Natural killer cell (primary cell): ENCODE measurements at regions not wholly inside any gene's neighbourhood (a gene's known extent, or its start where the extent isn't known, plus 50 kb on each side); places are given as distances from the start of the nearest gene placed in this dataset.
"Not testable (repeated sequence)": the region's sequence is repeated elsewhere in the genome, so short reads cannot be mapped to it uniquely, and the experiment has no call there.

Experiments
- ATAC-seq, 3 donors: fragments of 150-1000 bp in 2 of 3; fragments of 200-7000 bp in 1 of 3; cut with Tn5 transposase; 1 replicate in 1 of 3; 2 replicates in 2 of 3; pipeline ENCODE4 v1.10.0; 2021; ENCODE audit warnings: mild to moderate bottlenecking in 2 of 3, moderate library complexity in 2 of 3
- DNase-seq, 2 donors: peaks; one replicate each; pipeline versions ENCODE4 v3.0.0 to v3.0.0-alpha.2; 2013 to 2021; ENCODE audit warnings: mixed read lengths in 1 of 2
- H3K27ac ChIP-seq: one replicate; pipeline ENCODE4 v1.5.1; 2013; ENCODE audit warnings: mild to moderate bottlenecking, low read length
- H3K27me3 ChIP-seq: one replicate; pipeline ENCODE4 v1.6.1; 2013; ENCODE audit warnings: low read length; ENCODE audit not compliant: control insufficient read depth, insufficient read depth
- H3K36me3 ChIP-seq: one replicate; pipeline ENCODE4 v1.6.1; 2013; ENCODE audit warnings: low read length; ENCODE audit not compliant: control insufficient read depth, insufficient read depth
- H3K4me1 ChIP-seq: one replicate; pipeline ENCODE4 v1.6.1; 2013; ENCODE audit warnings: low read length; ENCODE audit not compliant: control insufficient read depth, insufficient read depth
- H3K4me3 ChIP-seq: one replicate; pipeline ENCODE4 v1.5.1; 2013; ENCODE audit warnings: low read length
- H3K9me3 ChIP-seq: one replicate; pipeline ENCODE4 v1.6.1; 2013; ENCODE audit warnings: low read length; ENCODE audit not compliant: control insufficient read depth, insufficient read depth
- H3K27ac Mint-ChIP-seq, 2 donors: one replicate each; pipeline ENCODE4 v1.8.0; 2022; ENCODE audit warnings: mild to moderate bottlenecking in 2 of 2, mixed read lengths in 2 of 2, moderate library complexity in 1 of 2
- H3K27me3 Mint-ChIP-seq, 2 donors: one replicate each; pipeline ENCODE4 v1.8.0; 2022; ENCODE audit warnings: low read depth in 2 of 2, mixed read lengths in 2 of 2
- H3K36me3 Mint-ChIP-seq: one replicate; pipeline ENCODE4 v1.8.0; 2022; ENCODE audit warnings: mixed read lengths
- H3K4me1 Mint-ChIP-seq, 2 donors: one replicate each; pipeline ENCODE4 v1.8.0; 2022; ENCODE audit warnings: mixed read lengths in 2 of 2
- H3K4me3 Mint-ChIP-seq: one replicate; pipeline ENCODE4 v1.8.0; 2022; ENCODE audit warnings: mild to moderate bottlenecking, moderate library complexity, mixed read lengths
- H3K9me3 Mint-ChIP-seq, 2 donors: one replicate each; pipeline ENCODE4 v1.8.0; 2022; ENCODE audit warnings: mixed read lengths in 2 of 2
- WGBS: methylation state at CpG from one replicate; pipeline ENCODE4 v1.1.7; 2013; ENCODE audit warnings: missing lambda C conversion rate; ENCODE audit not compliant: insufficient coverage; 5-methylcytosine and 5-hydroxymethylcytosine counted together
- intact Hi-C: fragments of 100-400 bp; cut with micrococcal nuclease; formaldehyde crosslinking; loops from one replicate; pipeline ENCODE4 v1.14.2; 2022
- TF ChIP-seq, protein P1 (sequence below): fragments of 200-600 bp; IDR thresholded peaks from one replicate; pipeline ENCODE4 v1.8.0; 2022; ENCODE audit warnings: antibody characterized with exemption

DNA sequence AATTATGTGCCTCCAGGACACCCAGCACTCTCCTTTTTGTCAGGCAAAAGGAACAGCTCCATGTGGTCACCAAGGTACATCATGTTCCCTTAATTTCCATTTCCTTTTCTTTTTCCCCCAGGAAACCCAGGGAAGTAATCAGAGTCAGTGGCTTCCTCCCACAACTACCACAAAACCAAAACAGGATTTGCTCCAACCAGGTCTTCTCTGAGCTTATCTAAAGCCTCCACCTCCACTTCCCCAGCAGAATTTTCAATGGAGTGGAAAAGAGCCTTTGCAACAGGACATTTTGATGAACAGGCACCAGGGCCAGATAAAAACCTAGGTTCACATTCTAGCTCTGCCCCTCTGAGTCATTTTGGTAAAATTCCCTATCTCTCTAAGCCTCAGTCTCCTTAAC is 154.3 kb downstream of the NR2F2 start:
- Histone ChIP-seq H3K4me3 (no peak overlapping the region), H3K9me3 (no peaks in the 10 kb centered on the region), H3K27ac (no peak overlapping the region), H3K36me3 (no peaks in the 10 kb centered on the region), H3K27me3 (no peaks in the 10 kb centered on the region), H3K4me1 (no peaks in the 10 kb centered on the region)
- Mint-ChIP-seq H3K27ac (no peak overlapping the region), H3K9me3 (no peaks in the 10 kb centered on the region), H3K4me1 (no peaks in the 10 kb centered on the region), H3K36me3 (no peaks in the 10 kb centered on the region), H3K27me3 (peaks cover 7 to 29% of the 10 kb centered on the region in 2 donors), H3K4me3 (no peak overlapping the region)
- intact Hi-C loops = no loop called here
- DNase-seq (no peak), ATAC-seq (no peak)
- TF ChIP-seq, protein P1, sequence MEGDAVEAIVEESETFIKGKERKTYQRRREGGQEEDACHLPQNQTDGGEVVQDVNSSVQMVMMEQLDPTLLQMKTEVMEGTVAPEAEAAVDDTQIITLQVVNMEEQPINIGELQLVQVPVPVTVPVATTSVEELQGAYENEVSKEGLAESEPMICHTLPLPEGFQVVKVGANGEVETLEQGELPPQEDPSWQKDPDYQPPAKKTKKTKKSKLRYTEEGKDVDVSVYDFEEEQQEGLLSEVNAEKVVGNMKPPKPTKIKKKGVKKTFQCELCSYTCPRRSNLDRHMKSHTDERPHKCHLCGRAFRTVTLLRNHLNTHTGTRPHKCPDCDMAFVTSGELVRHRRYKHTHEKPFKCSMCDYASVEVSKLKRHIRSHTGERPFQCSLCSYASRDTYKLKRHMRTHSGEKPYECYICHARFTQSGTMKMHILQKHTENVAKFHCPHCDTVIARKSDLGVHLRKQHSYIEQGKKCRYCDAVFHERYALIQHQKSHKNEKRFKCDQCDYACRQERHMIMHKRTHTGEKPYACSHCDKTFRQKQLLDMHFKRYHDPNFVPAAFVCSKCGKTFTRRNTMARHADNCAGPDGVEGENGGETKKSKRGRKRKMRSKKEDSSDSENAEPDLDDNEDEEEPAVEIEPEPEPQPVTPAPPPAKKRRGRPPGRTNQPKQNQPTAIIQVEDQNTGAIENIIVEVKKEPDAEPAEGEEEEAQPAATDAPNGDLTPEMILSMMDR = no peak

DNA sequence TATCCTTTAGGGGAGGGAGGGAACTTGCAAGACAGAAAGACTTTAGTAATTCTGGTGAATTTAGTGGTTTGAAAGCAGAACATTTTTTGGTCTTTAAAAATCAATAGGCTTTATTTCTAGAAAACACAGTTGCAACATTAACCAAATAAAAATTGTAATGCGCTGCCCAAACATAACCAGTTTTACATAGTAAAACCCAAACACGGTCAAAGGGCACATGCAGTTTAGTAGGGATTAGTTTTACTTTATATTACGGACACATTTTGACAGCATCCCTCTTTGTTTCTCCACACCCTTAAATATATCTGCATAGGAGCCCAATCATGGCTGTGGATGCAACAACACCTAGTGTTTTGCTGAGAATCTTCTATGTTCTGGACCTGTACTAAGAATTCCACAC is 156.7 kb downstream of the NR2F2 start:
- intact Hi-C loops = no loop called here
- no peak for DNase-seq
- TF ChIP-seq, protein P1 = no peak

DNA sequence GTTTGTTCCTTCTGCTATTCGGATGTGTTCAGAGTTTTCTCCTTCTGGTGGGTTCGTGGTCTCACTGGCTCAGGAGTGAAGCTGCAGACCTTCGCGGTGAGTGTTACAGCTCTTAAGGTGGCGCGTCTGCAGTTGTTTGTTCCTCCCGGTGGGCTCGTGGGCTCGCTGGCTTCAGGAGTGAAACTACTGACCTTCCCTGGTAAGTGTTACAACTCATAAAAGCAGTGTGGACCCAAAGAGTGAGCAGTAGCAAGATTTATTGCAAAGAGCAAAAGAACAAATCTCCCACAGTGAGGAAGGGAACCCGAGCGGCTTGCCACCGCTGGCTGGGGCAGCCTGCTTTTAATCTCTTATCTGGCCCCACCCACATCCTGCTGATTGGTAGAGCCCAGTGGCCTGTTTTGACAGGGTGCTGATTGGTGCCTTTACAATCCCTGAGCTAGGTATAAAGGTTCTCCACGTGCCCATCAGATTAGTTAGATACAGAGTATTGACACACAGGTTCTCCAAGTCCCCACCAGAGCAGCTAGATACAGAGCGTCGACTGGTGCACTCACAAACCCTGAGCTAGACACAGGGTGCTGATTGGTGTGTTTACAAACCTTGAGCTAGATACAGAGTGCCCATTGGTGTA is 160.7 kb downstream of the NR2F2 start:
- H3K36me3 ChIP-seq, H3K9me3 ChIP-seq, H3K27ac ChIP-seq, H3K27ac Mint-ChIP-seq, DNase-seq, H3K4me3 ChIP-seq, H3K4me1 ChIP-seq, ATAC-seq, H3K9me3 Mint-ChIP-seq, H3K27me3 ChIP-seq, intact Hi-C loops, H3K36me3 Mint-ChIP-seq: not testable (repeated sequence)
- peak overlapping the region; percentile 49 for H3K4me3 Mint-ChIP-seq
- 43% methylated on average over 15 of the region's 15 CpGs for WGBS
- peaks cover 13 to 22% of the 10 kb centered on the region in 2 donors for H3K27me3 Mint-ChIP-seq
- H3K4me1 Mint-ChIP-seq = peaks cover 0 to 19% of the 10 kb centered on the region in 2 donors

More for the DNA sequence above, 156.7 kb downstream of the NR2F2 start:
- no peaks in the 10 kb centered on the region for H3K4me1 ChIP-seq
- peaks cover 9 to 33% of the 10 kb centered on the region in 2 donors for H3K27me3 Mint-ChIP-seq
- H3K9me3 ChIP-seq = no peaks in the 10 kb centered on the region
- no peaks in the 10 kb centered on the region for H3K27me3 ChIP-seq
- no peak for ATAC-seq
- WGBS = no CpG with 5 or more reads among the region's 3 CpGs
- H3K36me3 Mint-ChIP-seq = no peaks in the 10 kb centered on the region
- no peaks in the 10 kb centered on the region for H3K36me3 ChIP-seq
- H3K9me3 Mint-ChIP-seq = no peaks in the 10 kb centered on the region
- peaks cover 0 to 8% of the 10 kb centered on the region in 2 donors for H3K4me1 Mint-ChIP-seq
- H3K27ac Mint-ChIP-seq = no peak overlapping the region
- no peak overlapping the region for H3K4me3 Mint-ChIP-seq
- H3K27ac ChIP-seq = no peak overlapping the region
- H3K4me3 ChIP-seq = no peak overlapping the region

DNA sequence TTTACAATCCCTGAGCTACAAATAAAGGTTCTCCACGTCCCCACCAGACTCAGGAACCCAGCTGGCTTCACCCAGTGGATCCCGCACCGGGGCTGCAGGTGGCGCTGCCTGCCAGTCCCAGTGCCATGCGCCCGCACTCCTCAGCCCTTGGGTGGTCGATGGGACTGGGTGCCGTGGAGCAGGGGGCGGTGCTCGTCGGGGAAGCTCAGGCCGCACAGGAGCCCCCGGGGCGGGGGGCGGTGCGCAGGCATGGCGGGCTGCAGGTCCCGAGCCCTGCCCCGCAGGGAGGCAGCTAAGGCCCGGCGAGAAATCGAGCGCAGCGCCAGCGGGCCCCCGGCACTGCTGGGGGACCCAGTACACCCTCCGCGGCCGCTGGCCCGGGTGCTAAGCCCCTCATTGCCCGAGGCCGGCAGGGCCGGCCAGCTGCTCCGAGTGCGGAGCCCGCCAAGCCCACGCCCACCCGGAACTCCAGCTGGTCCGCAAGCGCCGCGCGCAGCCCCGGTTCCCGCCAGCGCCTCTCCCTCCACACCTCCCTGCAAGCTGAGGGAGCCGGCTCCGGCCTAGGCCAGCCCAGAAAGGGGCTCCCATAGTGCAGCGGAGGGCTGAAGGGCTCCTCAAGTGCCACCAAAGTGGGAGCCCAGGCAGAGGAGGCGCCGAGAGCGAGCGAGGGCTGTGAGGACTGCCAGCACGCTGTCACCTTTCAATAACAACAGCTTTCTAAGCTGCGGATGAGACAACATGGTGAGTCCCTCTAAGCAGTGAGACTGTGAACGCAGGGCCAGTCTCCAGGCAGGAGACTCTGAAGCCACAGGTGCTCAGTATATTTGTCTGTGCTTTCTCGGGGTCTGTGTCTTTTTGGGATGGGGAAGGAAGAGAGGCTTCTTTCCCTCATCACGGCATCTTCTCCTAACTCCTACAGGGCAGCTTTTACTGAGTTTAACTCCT is 161.5 kb downstream of the NR2F2 start:
- H3K9me3 ChIP-seq, H3K27me3 ChIP-seq, H3K9me3 Mint-ChIP-seq, DNase-seq, H3K4me1 ChIP-seq, H3K27ac Mint-ChIP-seq, intact Hi-C loops, H3K36me3 Mint-ChIP-seq, ATAC-seq, H3K36me3 ChIP-seq, H3K27ac ChIP-seq, H3K4me3 Mint-ChIP-seq, H3K4me3 ChIP-seq: not testable (repeated sequence)
- 94% methylated on average over 56 of the region's 58 CpGs for WGBS
- peaks cover 19 to 22% of the 10 kb centered on the region in 2 donors for H3K27me3 Mint-ChIP-seq
- H3K4me1 Mint-ChIP-seq = peaks cover 0 to 19% of the 10 kb centered on the region in 2 donors
